Gastrocnemius medialis (tissue), 4 donors: ENCODE measurements at regions not wholly inside any gene's neighbourhood (a gene's known extent, or its start where the extent isn't known, plus 50 kb on each side); places are given as distances from the start of the nearest gene placed in this dataset.

Source experiments
- POLR2A ChIP-seq, 2 donors: fragments of 450-650 bp; IDR thresholded peaks; one replicate each; pipeline ENCODE4 v1.6.1; 2017; ENCODE audit warnings: antibody characterized with exemption in 2 of 2, mild to moderate bottlenecking in 2 of 2, moderate library complexity in 2 of 2
- TF ChIP-seq, protein P1 (sequence below), 5 experiments: fragments of 450-650 bp in 3 of 5; fragments of 200-600 bp in 2 of 5; sonication (generic) in 2 of 5; IDR thresholded peaks in 4 of 5; conservative IDR thresholded peaks in 1 of 5; 1 replicate in 4 of 5; 2 replicates in 1 of 5; pipeline ENCODE4 v1.5.1; 2016 to 2019; ENCODE audit warnings: antibody characterized with exemption in 5 of 5, mild to moderate bottlenecking in 3 of 5, moderate library complexity in 3 of 5

DNA sequence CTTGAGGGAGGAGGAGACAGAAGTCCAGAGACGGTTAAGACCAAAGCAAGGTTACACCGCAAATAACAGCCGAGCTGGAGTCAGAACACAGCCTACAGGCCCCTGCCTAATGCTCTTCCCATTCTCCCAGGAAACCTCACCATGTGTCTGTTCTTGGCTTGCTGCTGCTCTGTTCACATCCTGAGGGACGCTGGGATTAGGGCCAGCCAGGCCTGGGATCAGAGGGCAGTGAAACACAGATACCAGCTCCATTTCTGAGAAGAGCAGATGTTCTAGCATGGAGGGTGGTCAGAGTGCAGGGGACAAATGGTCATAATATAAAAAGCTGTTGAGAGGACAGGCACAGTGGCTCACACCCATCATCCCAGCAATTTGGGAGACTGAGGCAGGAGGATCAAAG, 124.8 kb upstream of the LARP1 start:
- TF ChIP-seq, protein P1, sequence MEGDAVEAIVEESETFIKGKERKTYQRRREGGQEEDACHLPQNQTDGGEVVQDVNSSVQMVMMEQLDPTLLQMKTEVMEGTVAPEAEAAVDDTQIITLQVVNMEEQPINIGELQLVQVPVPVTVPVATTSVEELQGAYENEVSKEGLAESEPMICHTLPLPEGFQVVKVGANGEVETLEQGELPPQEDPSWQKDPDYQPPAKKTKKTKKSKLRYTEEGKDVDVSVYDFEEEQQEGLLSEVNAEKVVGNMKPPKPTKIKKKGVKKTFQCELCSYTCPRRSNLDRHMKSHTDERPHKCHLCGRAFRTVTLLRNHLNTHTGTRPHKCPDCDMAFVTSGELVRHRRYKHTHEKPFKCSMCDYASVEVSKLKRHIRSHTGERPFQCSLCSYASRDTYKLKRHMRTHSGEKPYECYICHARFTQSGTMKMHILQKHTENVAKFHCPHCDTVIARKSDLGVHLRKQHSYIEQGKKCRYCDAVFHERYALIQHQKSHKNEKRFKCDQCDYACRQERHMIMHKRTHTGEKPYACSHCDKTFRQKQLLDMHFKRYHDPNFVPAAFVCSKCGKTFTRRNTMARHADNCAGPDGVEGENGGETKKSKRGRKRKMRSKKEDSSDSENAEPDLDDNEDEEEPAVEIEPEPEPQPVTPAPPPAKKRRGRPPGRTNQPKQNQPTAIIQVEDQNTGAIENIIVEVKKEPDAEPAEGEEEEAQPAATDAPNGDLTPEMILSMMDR (IDR thresholded peaks at IDR 0.05 in 4 of 5, conservative IDR thresholded peaks at IDR 0.05 in 1 of 5) = no peak
- TF ChIP-seq POLR2A (IDR thresholded peaks at IDR 0.05) = no peak
